Loucy (cell line): ENCODE measurements at regions not wholly inside any gene's neighbourhood (a gene's known extent, or its start where the extent isn't known, plus 50 kb on each side); places are given as distances from the start of the nearest gene placed in this dataset.

ENCODE experiments used
- CTCF ChIP-seq: fragments of 200-600 bp; sonication (generic); conservative IDR thresholded peaks from 2 replicates; pipeline ENCODE4 v1.5.1; 2014; ENCODE audit warnings: mild to moderate bottlenecking, antibody characterized with exemption, low read length
- EZH2phosphoT487 ChIP-seq: fragments of 200-600 bp; IDR thresholded peaks from 2 replicates; pipeline ENCODE4 v1.6.1; 2018; ENCODE audit warnings: antibody characterized with exemption, mild to moderate bottlenecking, moderate library complexity, borderline replicate concordance

GRCh38 chr6:14713008-14713960, 532.6 kb upstream of the JARID2 start:
- TF ChIP-seq CTCF = no peak
- no peak for TF ChIP-seq EZH2phosphoT487
